ENCODE measurements at regions not wholly inside any gene's neighbourhood (a gene's known extent, or its start where the extent isn't known, plus 50 kb on each side); places are given as distances from the start of the nearest gene placed in this dataset.

- DNase-seq (ENCODE audit: low spot score), result no peak
- in situ Hi-C loops (cut with MboI; ENCODE audit: low pct_unique_long_range_greater_than_20kb, low sequenced_read_pairs, unreplicated experiment), result no loop called here
- TF ChIP-seq CTCF (IDR thresholded peaks at IDR 0.05; ENCODE audit: extremely low read depth, insufficient read depth, missing control alignments), result no peak
Measured at GRCh38 chr7:20560325-20561180, 54.9 kb upstream of the ABCB5 start.

GRCh38 chr7:20561466-20561865 is 54.0 kb upstream of the ABCB5 start:
- in situ Hi-C loops (cut with MboI; ENCODE audit: low pct_unique_long_range_greater_than_20kb, low sequenced_read_pairs, unreplicated experiment), result no loop called here
- TF ChIP-seq CTCF (IDR thresholded peaks at IDR 0.05; ENCODE audit: extremely low read depth, insufficient read depth, missing control alignments), result no peak
- no peak for DNase-seq (ENCODE audit: low spot score)

DNA sequence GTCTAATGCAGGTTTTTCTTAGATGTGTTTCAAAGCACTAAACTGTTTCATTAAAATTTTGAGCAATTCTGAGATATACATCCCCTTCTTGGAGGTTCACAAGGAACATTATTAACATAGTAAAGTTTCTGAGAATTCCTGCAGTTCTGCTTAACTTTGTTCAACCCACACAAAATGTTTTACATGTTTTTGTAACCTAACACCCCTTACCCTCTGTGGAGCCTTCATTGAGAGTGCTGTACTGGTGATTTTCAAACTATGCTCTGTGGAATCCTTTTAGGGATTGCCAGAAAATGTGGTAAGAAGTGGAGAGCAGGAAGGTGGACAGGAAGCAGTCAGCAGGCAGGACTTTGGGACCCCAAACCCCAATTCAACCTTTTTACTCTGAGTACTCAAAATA is 53.6 kb upstream of the ABCB5 start:
- in situ Hi-C loops (cut with MboI; ENCODE audit: low pct_unique_long_range_greater_than_20kb, low sequenced_read_pairs, unreplicated experiment), result no loop called here
- no peak for DNase-seq (ENCODE audit: low spot score)
- TF ChIP-seq CTCF (IDR thresholded peaks at IDR 0.05; ENCODE audit: extremely low read depth, insufficient read depth, missing control alignments), result no peak

GRCh38 chr7:20562461-20562860 is 53.0 kb upstream of the ABCB5 start:
- no peak for TF ChIP-seq CTCF (IDR thresholded peaks at IDR 0.05; ENCODE audit: extremely low read depth, insufficient read depth, missing control alignments)
- DNase-seq (ENCODE audit: low spot score), result no peak
- in situ Hi-C loops (cut with MboI; ENCODE audit: low pct_unique_long_range_greater_than_20kb, low sequenced_read_pairs, unreplicated experiment), result no loop called here
